Activated CD8-positive, alpha-beta memory T cell treated with anti-CD3 and anti-CD28 coated beads for 24 hours (primary cell): ENCODE measurements at regions not wholly inside any gene's neighbourhood (a gene's known extent, or its start where the extent isn't known, plus 50 kb on each side); places are given as distances from the start of the nearest gene placed in this dataset.

Experiments
- DNase-seq: peaks from one replicate; pipeline ENCODE4 v3.0.0-alpha.2; 2020

GRCh38 chr4:29405116-29405515 is 1315.1 kb upstream of the PCDH7 start:
- DNase-seq: no peak

- DNase-seq: no peak
Observed at GRCh38 chr4:29415771-29416170, 1304.4 kb upstream of the PCDH7 start.

- DNase-seq: no peak
Observed at GRCh38 chr4:29423836-29424721, 1296.1 kb upstream of the PCDH7 start.

GRCh38 chr4:29453303-29453820 is 1266.8 kb upstream of the PCDH7 start:
- no peak for DNase-seq

GRCh38 chr4:29459926-29460325 is 1260.2 kb upstream of the PCDH7 start:
- DNase-seq: no peak

GRCh38 chr4:29467044-29467717 is 1253.0 kb upstream of the PCDH7 start:
- no peak for DNase-seq
